Activated CD4-positive, alpha-beta T cell treated with anti-CD3 and anti-CD28 coated beads, Interleukin-2, amount 10 ng/mL, durations not matched to agents 7 days and 5 days (primary cell): ENCODE measurements at regions not wholly inside any gene's neighbourhood (a gene's known extent, or its start where the extent isn't known, plus 50 kb on each side); places are given as distances from the start of the nearest gene placed in this dataset.

Source experiments
- CTCF ChIA-PET: fragments of 350-600 bp; sonication (Branson Sonifier 250); formaldehyde crosslinking; loops from one replicate; lab custom pipeline; 2021; ENCODE audit warnings: antibody characterized with exemption; lab: Charles Lee
- POLR2A ChIA-PET: fragments of 350-600 bp; sonication (Branson Sonifier 250); formaldehyde crosslinking; loops from one replicate; lab custom pipeline; 2021; ENCODE audit warnings: antibody characterized with exemption; lab: Charles Lee
- DNase-seq: peaks from one replicate; pipeline ENCODE4 v3.0.0-alpha.2; 2020
- H3K27ac Mint-ChIP-seq: one replicate; pipeline ENCODE4 v1.8.0; 2021; ENCODE audit warnings: mild to moderate bottlenecking, moderate library complexity, mixed read lengths
- H3K27me3 Mint-ChIP-seq: one replicate; pipeline ENCODE4 v1.8.0; 2021; ENCODE audit warnings: mixed read lengths
- H3K36me3 Mint-ChIP-seq: one replicate; pipeline ENCODE4 v1.8.0; 2021; ENCODE audit warnings: low read depth, mixed read lengths
- H3K4me1 Mint-ChIP-seq: one replicate; pipeline ENCODE4 v1.8.0; 2021; ENCODE audit warnings: mixed read lengths
- H3K4me3 Mint-ChIP-seq: one replicate; pipeline ENCODE4 v1.8.0; 2021; ENCODE audit warnings: mild to moderate bottlenecking, moderate library complexity, mixed read lengths
- H3K9me3 Mint-ChIP-seq: one replicate; pipeline ENCODE4 v1.8.0; 2021; ENCODE audit warnings: mixed read lengths

DNA sequence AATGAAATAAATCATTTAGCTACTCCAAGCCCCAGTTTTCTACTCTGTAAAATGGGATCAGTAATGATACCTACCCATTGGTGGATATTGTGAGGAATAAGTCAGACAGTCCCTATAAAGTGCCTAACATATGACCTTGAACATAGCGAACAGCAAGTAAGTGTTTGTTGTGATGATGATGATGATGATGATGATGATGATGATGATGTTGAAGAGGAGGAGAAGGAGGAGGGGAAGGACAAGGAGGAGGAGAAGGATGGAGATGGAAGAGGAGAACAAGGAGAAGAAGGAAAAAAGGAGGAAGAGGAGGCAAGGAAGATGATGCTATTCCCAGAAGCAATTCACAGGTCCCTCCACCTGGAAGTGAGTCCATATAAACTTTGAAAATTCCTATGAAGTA, 264.3 kb downstream of the MAFB start:
- Mint-ChIP-seq H3K27ac (no peak overlapping the region), H3K27me3 (peaks cover 2% of the 10 kb centered on the region), H3K9me3 (no peaks in the 10 kb centered on the region), H3K4me3 (no peak overlapping the region), H3K4me1 (no peaks in the 10 kb centered on the region), H3K36me3 (no peaks in the 10 kb centered on the region)
- POLR2A ChIA-PET: no interaction called here
- CTCF ChIA-PET: no interaction called here
- DNase-seq: no peak

DNA sequence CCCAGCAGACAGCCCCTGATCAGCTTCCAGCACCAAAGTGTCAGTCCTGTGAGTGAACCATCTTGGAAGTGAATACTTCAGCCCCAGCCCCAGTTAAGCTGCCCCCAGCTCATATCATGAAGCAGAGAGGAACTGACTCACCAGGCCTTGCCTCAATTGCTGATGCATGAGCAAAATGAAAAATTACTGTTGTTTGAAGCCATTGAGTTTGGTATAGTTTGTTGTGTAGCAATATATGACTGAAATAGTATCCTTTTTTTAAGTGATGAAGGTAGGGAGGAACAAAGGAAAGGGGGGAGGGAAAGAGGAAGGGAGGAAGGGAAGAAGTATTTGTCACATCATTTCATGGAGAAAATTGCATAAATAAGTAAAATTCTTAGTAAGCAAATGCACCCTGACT, 266.4 kb downstream of the MAFB start:
- H3K36me3 Mint-ChIP-seq: no peaks in the 10 kb centered on the region
- no peak overlapping the region for H3K4me3 Mint-ChIP-seq
- H3K27me3 Mint-ChIP-seq: peaks cover 3% of the 10 kb centered on the region
- H3K9me3 Mint-ChIP-seq: no peaks in the 10 kb centered on the region
- H3K4me1 Mint-ChIP-seq: no peaks in the 10 kb centered on the region
- ChIA-PET POLR2A (no interaction called here), CTCF (interaction anchor here (0.6 kb wide), 1 partner anchor 778 kb away, joined by 5 read pairs; no protein-coding TSS in a partner anchor)
- no peak for DNase-seq
- H3K27ac Mint-ChIP-seq: no peak overlapping the region

DNA sequence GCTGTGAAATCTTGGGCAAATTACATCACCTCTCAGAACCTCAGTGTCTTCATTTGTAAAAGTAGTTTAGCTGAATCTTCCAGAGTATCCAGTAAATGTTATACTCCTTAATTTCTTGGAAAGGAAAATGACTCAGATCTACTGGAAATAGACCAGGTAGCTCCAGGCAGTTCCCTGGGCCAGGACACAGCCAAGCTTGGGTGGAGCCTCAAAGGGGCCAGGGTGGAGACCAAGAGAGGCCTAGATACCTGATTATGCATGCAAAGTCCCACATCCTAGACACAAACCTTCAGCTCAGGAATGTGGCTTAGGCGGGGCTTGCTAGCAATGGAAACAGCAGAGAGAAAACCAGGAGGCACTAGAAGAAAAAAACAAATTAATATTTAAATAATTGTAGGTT, 272.8 kb downstream of the MAFB start:
- no peak overlapping the region for H3K27ac Mint-ChIP-seq
- no peaks in the 10 kb centered on the region for H3K4me1 Mint-ChIP-seq
- no peaks in the 10 kb centered on the region for H3K9me3 Mint-ChIP-seq
- no peak for DNase-seq
- H3K36me3 Mint-ChIP-seq: no peaks in the 10 kb centered on the region
- no peak overlapping the region for H3K4me3 Mint-ChIP-seq
- POLR2A ChIA-PET: no interaction called here
- H3K27me3 Mint-ChIP-seq: peaks cover 3% of the 10 kb centered on the region
- CTCF ChIA-PET: no interaction called here

- Mint-ChIP-seq H3K4me1 (no peaks in the 10 kb centered on the region), H3K9me3 (no peaks in the 10 kb centered on the region), H3K36me3 (no peaks in the 10 kb centered on the region), H3K27me3 (peaks cover 3% of the 10 kb centered on the region), H3K27ac (no peak overlapping the region), H3K4me3 (no peak overlapping the region)
- POLR2A ChIA-PET: no interaction called here
- DNase-seq: no peak
- CTCF ChIA-PET: no interaction called here
Observed at GRCh38 chr20:40414843-40415615, 274.0 kb downstream of the MAFB start.

- Mint-ChIP-seq H3K4me3 (no peak overlapping the region), H3K27me3 (no peaks in the 10 kb centered on the region), H3K4me1 (no peaks in the 10 kb centered on the region), H3K27ac (no peak overlapping the region), H3K9me3 (no peaks in the 10 kb centered on the region), H3K36me3 (no peaks in the 10 kb centered on the region)
- DNase-seq: no peak
- ChIA-PET CTCF (no interaction called here), POLR2A (no interaction called here)
Observed at GRCh38 chr20:40410028-40410427, 279.0 kb downstream of the MAFB start.

DNA sequence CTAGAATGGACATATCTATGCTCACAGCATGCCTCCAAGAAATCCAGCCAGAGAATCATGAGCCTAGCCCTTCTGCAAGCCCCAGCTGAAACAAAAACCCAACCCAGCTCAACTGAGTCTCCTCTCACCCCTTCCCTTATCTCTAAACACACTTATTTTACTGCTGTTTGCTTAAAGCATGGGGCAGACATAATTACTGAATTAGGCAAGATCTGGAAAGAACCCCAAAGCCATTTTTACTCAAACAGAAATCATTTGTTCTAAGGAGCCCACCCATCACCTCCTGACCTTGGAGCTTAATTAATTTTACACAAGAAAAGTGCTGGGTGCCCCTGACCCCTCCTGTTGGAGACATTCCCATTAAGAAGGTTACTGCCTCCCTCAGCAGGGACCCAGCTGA, 291.6 kb downstream of the MAFB start:
- no peak overlapping the region for H3K27ac Mint-ChIP-seq
- H3K27me3 Mint-ChIP-seq: no peaks in the 10 kb centered on the region
- no peaks in the 10 kb centered on the region for H3K4me1 Mint-ChIP-seq
- POLR2A ChIA-PET: no interaction called here
- no peak overlapping the region for H3K4me3 Mint-ChIP-seq
- H3K36me3 Mint-ChIP-seq: no peaks in the 10 kb centered on the region
- CTCF ChIA-PET: no interaction called here
- H3K9me3 Mint-ChIP-seq: no peaks in the 10 kb centered on the region
- DNase-seq: no peak

GRCh38 chr20:40393197-40394079, 295.6 kb downstream of the MAFB start:
- no peak for DNase-seq
- POLR2A ChIA-PET: no interaction called here
- no peak overlapping the region for H3K27ac Mint-ChIP-seq
- CTCF ChIA-PET: no interaction called here
- H3K9me3 Mint-ChIP-seq: no peaks in the 10 kb centered on the region
- no peaks in the 10 kb centered on the region for H3K27me3 Mint-ChIP-seq
- H3K36me3 Mint-ChIP-seq: no peaks in the 10 kb centered on the region
- no peak overlapping the region for H3K4me3 Mint-ChIP-seq
- no peaks in the 10 kb centered on the region for H3K4me1 Mint-ChIP-seq

- Mint-ChIP-seq H3K9me3 (peaks cover 4% of the 10 kb centered on the region), H3K36me3 (no peaks in the 10 kb centered on the region), H3K4me1 (no peaks in the 10 kb centered on the region), H3K4me3 (no peak overlapping the region), H3K27ac (no peak overlapping the region), H3K27me3 (no peaks in the 10 kb centered on the region)
- DNase-seq: no peak
- CTCF ChIA-PET: no interaction called here
- POLR2A ChIA-PET: no interaction called here
Observed at GRCh38 chr20:40390654-40391053, 298.4 kb downstream of the MAFB start.

GRCh38 chr20:40370800-40371199, 318.2 kb downstream of the MAFB start:
- no peaks in the 10 kb centered on the region for H3K9me3 Mint-ChIP-seq
- no peaks in the 10 kb centered on the region for H3K36me3 Mint-ChIP-seq
- no peak for DNase-seq
- H3K4me3 Mint-ChIP-seq: no peak overlapping the region
- H3K27ac Mint-ChIP-seq: no peak overlapping the region
- no peaks in the 10 kb centered on the region for H3K27me3 Mint-ChIP-seq
- ChIA-PET CTCF (no interaction called here), POLR2A (no interaction called here)
- H3K4me1 Mint-ChIP-seq: no peaks in the 10 kb centered on the region

GRCh38 chr20:40368876-40369275, 320.2 kb downstream of the MAFB start:
- CTCF ChIA-PET: no interaction called here
- Mint-ChIP-seq H3K9me3 (no peaks in the 10 kb centered on the region), H3K4me1 (no peaks in the 10 kb centered on the region), H3K27me3 (no peaks in the 10 kb centered on the region), H3K36me3 (no peaks in the 10 kb centered on the region), H3K4me3 (no peak overlapping the region), H3K27ac (no peak overlapping the region)
- POLR2A ChIA-PET: no interaction called here
- no peak for DNase-seq

DNA sequence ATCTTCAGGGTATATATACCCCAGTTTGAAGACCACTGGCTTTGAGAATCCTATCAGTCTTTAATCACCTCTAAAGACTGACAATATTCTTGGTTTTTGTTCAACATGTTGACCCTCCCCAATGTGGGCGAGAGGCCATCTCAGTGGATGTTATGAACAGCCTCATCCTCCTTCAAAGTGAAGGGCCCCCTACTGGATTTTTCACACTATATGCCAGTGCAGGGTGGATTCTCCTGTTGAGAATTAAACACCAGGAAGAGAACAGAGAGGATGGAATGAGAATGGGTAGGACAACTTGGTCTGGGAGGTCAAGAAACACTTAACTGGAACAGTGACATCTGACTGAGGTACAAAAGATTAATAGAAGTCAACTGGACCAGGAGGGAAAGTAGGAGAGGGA, 327.1 kb downstream of the MAFB start:
- DNase-seq: no peak
- Mint-ChIP-seq H3K27ac (no peak overlapping the region), H3K4me3 (no peak overlapping the region), H3K9me3 (no peaks in the 10 kb centered on the region), H3K27me3 (peaks cover 3% of the 10 kb centered on the region), H3K4me1 (no peaks in the 10 kb centered on the region), H3K36me3 (no peaks in the 10 kb centered on the region)
- CTCF ChIA-PET: no interaction called here
- POLR2A ChIA-PET: no interaction called here

GRCh38 chr20:40359131-40359912, 329.7 kb downstream of the MAFB start:
- H3K9me3 Mint-ChIP-seq: no peaks in the 10 kb centered on the region
- H3K27me3 Mint-ChIP-seq: peaks cover 5% of the 10 kb centered on the region
- no peak overlapping the region for H3K4me3 Mint-ChIP-seq
- H3K27ac Mint-ChIP-seq: no peak overlapping the region
- no peak for DNase-seq
- CTCF ChIA-PET: no interaction called here
- H3K4me1 Mint-ChIP-seq: no peaks in the 10 kb centered on the region
- POLR2A ChIA-PET: no interaction called here
- no peaks in the 10 kb centered on the region for H3K36me3 Mint-ChIP-seq

- H3K4me1 Mint-ChIP-seq: no peaks in the 10 kb centered on the region
- H3K27me3 Mint-ChIP-seq: peaks cover 4% of the 10 kb centered on the region
- POLR2A ChIA-PET: no interaction called here
- H3K27ac Mint-ChIP-seq: no peak overlapping the region
- no peaks in the 10 kb centered on the region for H3K36me3 Mint-ChIP-seq
- H3K9me3 Mint-ChIP-seq: no peaks in the 10 kb centered on the region
- CTCF ChIA-PET: no interaction called here
- no peak overlapping the region for H3K4me3 Mint-ChIP-seq
- no peak for DNase-seq
Observed at GRCh38 chr20:40354880-40355279, 334.2 kb downstream of the MAFB start.
